MM.1S (cell line): ENCODE measurements at regions not wholly inside any gene's neighbourhood (a gene's known extent, or its start where the extent isn't known, plus 50 kb on each side); places are given as distances from the start of the nearest gene placed in this dataset.

Source experiments
- DNase-seq: peaks from one replicate; pipeline ENCODE4 v3.0.0-alpha.2; 2015
- H2AFZ ChIP-seq: fragments of 300-600 bp; sonication (generic); 2 replicates; pipeline ENCODE4 v1.6.0; 2016; ENCODE audit warnings: antibody characterized with exemption, low read length
- H3F3A ChIP-seq: fragments of 300-600 bp; sonication (generic); 2 replicates; pipeline ENCODE4 v1.6.1; 2016; ENCODE audit warnings: mild to moderate bottlenecking, antibody characterized with exemption, low read length, moderate library complexity, mixed read lengths; ENCODE audit not compliant: insufficient read depth
- H3K27ac ChIP-seq: fragments of 300-600 bp; sonication (generic); 2 replicates; pipeline ENCODE4 v1.5.1; 2016; ENCODE audit warnings: mild to moderate bottlenecking, low read length
- H3K27me3 ChIP-seq: fragments of 300-600 bp; sonication (generic); replicated peaks from 2 replicates; pipeline ENCODE4 v1.6.0; 2016; ENCODE audit warnings: low read length; ENCODE audit not compliant: insufficient read depth
- H3K36me3 ChIP-seq: fragments of 300-600 bp; sonication (generic); replicated peaks from 2 replicates; pipeline ENCODE4 v1.6.1; 2016; ENCODE audit warnings: mild to moderate bottlenecking, low read length, mixed read lengths; ENCODE audit not compliant: insufficient read depth
- H3K4me1 ChIP-seq: fragments of 300-600 bp; sonication (generic); 2 replicates; pipeline ENCODE4 v1.6.1; 2016; ENCODE audit warnings: low read length, mixed read lengths
- H3K4me2 ChIP-seq: fragments of 300-600 bp; sonication (generic); 2 replicates; pipeline ENCODE4 v1.6.0; 2016; ENCODE audit warnings: low read depth, low read length
- H3K4me3 ChIP-seq: fragments of 300-600 bp; sonication (generic); 2 replicates; pipeline ENCODE4 v1.5.1; 2016; ENCODE audit warnings: low read length, mixed read lengths
- H3K79me2 ChIP-seq: fragments of 300-600 bp; sonication (generic); 2 replicates; pipeline ENCODE4 v1.6.1; 2016; ENCODE audit warnings: mixed run types, low read length, mixed read lengths
- H3K9ac ChIP-seq: fragments of 300-600 bp; sonication (generic); 2 replicates; pipeline ENCODE4 v1.6.1; 2016; ENCODE audit warnings: low read length, mixed read lengths
- H3K9me2 ChIP-seq: fragments of 300-600 bp; sonication (generic); replicated peaks from 2 replicates; pipeline ENCODE4 v1.6.1; 2016; ENCODE audit warnings: mild to moderate bottlenecking, low read length, mixed read lengths; ENCODE audit not compliant: insufficient read depth
- H3K9me3 ChIP-seq: fragments of 300-600 bp; sonication (generic); replicated peaks from 2 replicates; pipeline ENCODE4 v1.6.1; 2016; ENCODE audit warnings: mild to moderate bottlenecking, low read length, mixed read lengths; ENCODE audit not compliant: insufficient read depth
- H4K20me1 ChIP-seq: fragments of 300-600 bp; sonication (generic); 2 replicates; pipeline ENCODE4 v1.6.1; 2016; ENCODE audit warnings: mild to moderate bottlenecking, low read length, moderate library complexity, mixed read lengths; ENCODE audit not compliant: insufficient read depth
- EZH2 ChIP-seq: fragments of 300-600 bp; sonication (generic); optimal IDR thresholded peaks from 2 replicates; pipeline ENCODE3; 2017; ENCODE audit warnings: low read depth, mild to moderate bottlenecking, antibody characterized with exemption, low read length, mixed read lengths
- EZH2phosphoT487 ChIP-seq: fragments of 300-600 bp; sonication (generic); IDR thresholded peaks from 2 replicates; pipeline ENCODE4 v1.6.1; 2018; ENCODE audit warnings: antibody characterized with exemption, low read length
- TF ChIP-seq, protein P1 (sequence below): fragments of 300-600 bp; sonication (generic); IDR thresholded peaks from 2 replicates; pipeline ENCODE4 v1.5.1; 2016; ENCODE audit warnings: antibody characterized with exemption, low read length, mixed read lengths

DNA sequence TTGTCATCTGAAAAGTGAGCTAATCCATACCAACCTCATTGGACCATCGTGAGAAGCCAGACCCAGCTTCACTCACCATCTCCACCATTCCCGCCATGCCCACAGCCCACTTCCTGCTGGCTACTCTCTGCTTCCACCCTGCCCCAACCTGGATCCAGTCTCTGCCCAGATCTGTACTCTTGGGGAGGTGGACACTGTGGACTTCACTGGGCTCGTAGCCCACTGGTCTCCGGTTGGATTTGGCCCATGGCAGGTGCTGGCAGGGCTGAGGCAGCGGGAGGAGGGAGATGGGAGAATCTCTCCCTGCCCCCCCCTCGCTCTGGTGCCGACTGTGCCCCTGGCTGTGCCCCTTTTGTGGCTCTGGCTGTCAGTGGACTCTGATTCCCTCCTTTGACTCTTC is 193.8 kb downstream of the ABHD5 start:
- H3K9me3 ChIP-seq, result no peaks in the 10 kb centered on the region
- H3K4me1 ChIP-seq, result no peaks in the 10 kb centered on the region
- no peaks in the 10 kb centered on the region for H3K27me3 ChIP-seq
- no peaks in the 10 kb centered on the region for H3K36me3 ChIP-seq
- no peaks in the 10 kb centered on the region for H4K20me1 ChIP-seq
- no peak overlapping the region for H2AFZ ChIP-seq
- no peak overlapping the region for H3K9ac ChIP-seq
- no peaks in the 10 kb centered on the region for H3F3A ChIP-seq
- H3K27ac ChIP-seq, result no peak overlapping the region
- no peak for TF ChIP-seq EZH2
- TF ChIP-seq, protein P1, sequence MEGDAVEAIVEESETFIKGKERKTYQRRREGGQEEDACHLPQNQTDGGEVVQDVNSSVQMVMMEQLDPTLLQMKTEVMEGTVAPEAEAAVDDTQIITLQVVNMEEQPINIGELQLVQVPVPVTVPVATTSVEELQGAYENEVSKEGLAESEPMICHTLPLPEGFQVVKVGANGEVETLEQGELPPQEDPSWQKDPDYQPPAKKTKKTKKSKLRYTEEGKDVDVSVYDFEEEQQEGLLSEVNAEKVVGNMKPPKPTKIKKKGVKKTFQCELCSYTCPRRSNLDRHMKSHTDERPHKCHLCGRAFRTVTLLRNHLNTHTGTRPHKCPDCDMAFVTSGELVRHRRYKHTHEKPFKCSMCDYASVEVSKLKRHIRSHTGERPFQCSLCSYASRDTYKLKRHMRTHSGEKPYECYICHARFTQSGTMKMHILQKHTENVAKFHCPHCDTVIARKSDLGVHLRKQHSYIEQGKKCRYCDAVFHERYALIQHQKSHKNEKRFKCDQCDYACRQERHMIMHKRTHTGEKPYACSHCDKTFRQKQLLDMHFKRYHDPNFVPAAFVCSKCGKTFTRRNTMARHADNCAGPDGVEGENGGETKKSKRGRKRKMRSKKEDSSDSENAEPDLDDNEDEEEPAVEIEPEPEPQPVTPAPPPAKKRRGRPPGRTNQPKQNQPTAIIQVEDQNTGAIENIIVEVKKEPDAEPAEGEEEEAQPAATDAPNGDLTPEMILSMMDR, result no peak
- no peak for TF ChIP-seq EZH2phosphoT487
- H3K79me2 ChIP-seq, result no peaks in the 10 kb centered on the region
- no peak for DNase-seq
- no peak overlapping the region for H3K4me2 ChIP-seq
- no peaks in the 10 kb centered on the region for H3K9me2 ChIP-seq
- H3K4me3 ChIP-seq, result no peak overlapping the region

DNA sequence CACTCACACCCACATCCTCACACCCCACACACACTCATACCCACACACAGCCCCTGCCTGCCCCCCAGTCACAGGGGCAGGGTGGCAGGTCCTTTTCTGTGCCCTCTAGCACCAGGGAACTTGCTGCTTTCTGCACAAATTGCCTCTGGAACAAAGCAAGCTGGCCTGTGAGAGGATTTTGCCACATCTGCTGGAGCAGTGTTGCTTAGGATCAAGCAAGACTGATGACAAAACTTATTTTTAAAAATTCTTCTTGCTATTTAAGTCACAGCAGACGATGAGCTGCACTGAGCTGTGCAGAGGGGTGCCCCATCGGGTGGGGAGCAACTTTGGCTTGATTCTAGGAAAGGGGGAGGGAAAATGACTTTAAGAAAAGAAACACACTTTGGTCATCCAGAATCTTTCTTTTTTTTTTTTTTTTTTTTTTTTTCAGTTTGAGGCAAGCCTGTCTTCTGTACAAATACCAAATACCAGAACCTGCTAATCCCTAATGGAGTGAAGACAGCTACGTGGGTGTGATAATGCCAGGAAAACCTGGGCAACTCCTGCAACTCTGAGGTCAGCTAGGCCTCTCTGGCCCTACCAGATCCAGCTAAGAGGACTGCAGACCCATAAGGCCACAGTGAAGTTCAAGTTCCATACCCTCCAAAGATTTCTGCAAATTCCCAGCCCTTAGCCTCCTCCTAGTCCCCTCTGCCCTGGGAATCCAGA is 195.3 kb downstream of the ABHD5 start:
- Histone ChIP-seq H3K4me3 (no peak overlapping the region), H3K9me2 (no peaks in the 10 kb centered on the region), H4K20me1 (no peaks in the 10 kb centered on the region), H3K9me3 (no peaks in the 10 kb centered on the region), H3K9ac (no peak overlapping the region), H3F3A (no peaks in the 10 kb centered on the region), H3K4me1 (no peaks in the 10 kb centered on the region), H3K27ac (no peak overlapping the region), H3K79me2 (no peaks in the 10 kb centered on the region), H2AFZ (no peak overlapping the region), H3K36me3 (no peaks in the 10 kb centered on the region), H3K27me3 (no peaks in the 10 kb centered on the region), H3K4me2 (no peak overlapping the region)
- TF ChIP-seq EZH2phosphoT487, result no peak
- no peak for TF ChIP-seq EZH2
- TF ChIP-seq, protein P1, result no peak
- no peak for DNase-seq

DNA sequence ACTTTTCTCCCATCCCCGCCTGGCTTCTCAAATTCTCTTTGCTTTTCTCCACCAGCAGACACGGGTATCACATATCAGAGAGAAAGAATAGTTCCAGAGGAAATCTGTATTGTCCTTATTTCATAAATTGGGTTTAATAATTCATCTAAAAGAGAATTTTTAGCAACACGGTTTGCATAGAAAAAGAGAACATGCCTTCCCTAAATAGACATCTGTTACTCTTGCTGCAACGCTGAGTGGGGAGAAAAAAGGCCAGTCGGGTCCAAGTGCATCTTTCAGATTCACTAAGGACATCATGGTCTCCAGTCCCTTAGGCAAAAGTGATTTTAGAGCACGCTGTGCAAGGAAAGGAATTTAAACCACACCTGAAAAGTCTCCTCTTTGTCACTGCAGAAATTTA is 201.3 kb downstream of the ABHD5 start:
- Histone ChIP-seq H3K79me2 (no peaks in the 10 kb centered on the region), H3K27ac (no peak overlapping the region), H3K4me1 (0 out of 2 replicates have a peak, but pooled peaks cover 4% of the 10 kb centered on the region), H3K9me2 (no peaks in the 10 kb centered on the region), H3K36me3 (no peaks in the 10 kb centered on the region), H2AFZ (no peak overlapping the region), H4K20me1 (no peaks in the 10 kb centered on the region), H3K9me3 (no peaks in the 10 kb centered on the region), H3K27me3 (no peaks in the 10 kb centered on the region), H3K4me3 (no peak overlapping the region), H3K9ac (no peak overlapping the region), H3F3A (no peaks in the 10 kb centered on the region), H3K4me2 (no peak overlapping the region)
- TF ChIP-seq, protein P1, result no peak
- TF ChIP-seq EZH2phosphoT487, result no peak
- no peak for TF ChIP-seq EZH2
- no peak for DNase-seq
